ENCODE measurements at regions not wholly inside any gene's neighbourhood (a gene's known extent, or its start where the extent isn't known, plus 50 kb on each side); places are given as distances from the start of the nearest gene placed in this dataset.

DNA sequence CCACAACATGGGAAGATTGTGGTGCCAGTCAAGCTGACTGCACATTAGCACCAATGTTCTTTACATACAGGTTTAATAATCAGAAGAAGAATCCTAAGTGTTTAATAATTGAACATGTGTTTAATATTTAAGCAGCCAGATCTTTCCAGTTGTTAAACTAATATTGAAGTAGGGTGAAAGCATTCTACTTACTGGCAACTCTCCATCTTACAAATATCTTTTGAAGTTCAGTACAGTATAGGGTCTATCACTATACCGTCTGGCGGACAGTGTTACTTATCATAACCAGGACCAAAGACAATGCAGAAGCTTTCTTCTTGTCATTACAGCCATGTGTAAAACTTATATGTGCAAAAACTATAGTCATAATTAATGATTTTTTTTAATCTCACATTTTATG, 376.4 kb downstream of the CNTN6 start:
- no peak overlapping the region for H3K4me3 ChIP-seq (ENCODE audit: low read depth, low read length)
- TF ChIP-seq, protein P1, sequence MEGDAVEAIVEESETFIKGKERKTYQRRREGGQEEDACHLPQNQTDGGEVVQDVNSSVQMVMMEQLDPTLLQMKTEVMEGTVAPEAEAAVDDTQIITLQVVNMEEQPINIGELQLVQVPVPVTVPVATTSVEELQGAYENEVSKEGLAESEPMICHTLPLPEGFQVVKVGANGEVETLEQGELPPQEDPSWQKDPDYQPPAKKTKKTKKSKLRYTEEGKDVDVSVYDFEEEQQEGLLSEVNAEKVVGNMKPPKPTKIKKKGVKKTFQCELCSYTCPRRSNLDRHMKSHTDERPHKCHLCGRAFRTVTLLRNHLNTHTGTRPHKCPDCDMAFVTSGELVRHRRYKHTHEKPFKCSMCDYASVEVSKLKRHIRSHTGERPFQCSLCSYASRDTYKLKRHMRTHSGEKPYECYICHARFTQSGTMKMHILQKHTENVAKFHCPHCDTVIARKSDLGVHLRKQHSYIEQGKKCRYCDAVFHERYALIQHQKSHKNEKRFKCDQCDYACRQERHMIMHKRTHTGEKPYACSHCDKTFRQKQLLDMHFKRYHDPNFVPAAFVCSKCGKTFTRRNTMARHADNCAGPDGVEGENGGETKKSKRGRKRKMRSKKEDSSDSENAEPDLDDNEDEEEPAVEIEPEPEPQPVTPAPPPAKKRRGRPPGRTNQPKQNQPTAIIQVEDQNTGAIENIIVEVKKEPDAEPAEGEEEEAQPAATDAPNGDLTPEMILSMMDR (IDR thresholded peaks at IDR 0.05): no peak
- H3K79me2 ChIP-seq: no peaks in the 10 kb centered on the region
- H3K9ac ChIP-seq: no peak overlapping the region
- H3K27ac ChIP-seq: no peak overlapping the region
- H3K36me3 ChIP-seq (ENCODE audit: control insufficient read depth, insufficient read depth, low read length): no peaks in the 10 kb centered on the region
- H3K4me2 ChIP-seq (ENCODE audit: low read length): no peak overlapping the region
- H3K4me1 ChIP-seq: no peaks in the 10 kb centered on the region
- H3K27me3 ChIP-seq (ENCODE audit: control insufficient read depth, insufficient read depth, low read length): no peaks in the 10 kb centered on the region
- H3K9me3 ChIP-seq (ENCODE audit: control insufficient read depth, low read length): no peaks in the 10 kb centered on the region
- no peak overlapping the region for H2AFZ ChIP-seq

DNA sequence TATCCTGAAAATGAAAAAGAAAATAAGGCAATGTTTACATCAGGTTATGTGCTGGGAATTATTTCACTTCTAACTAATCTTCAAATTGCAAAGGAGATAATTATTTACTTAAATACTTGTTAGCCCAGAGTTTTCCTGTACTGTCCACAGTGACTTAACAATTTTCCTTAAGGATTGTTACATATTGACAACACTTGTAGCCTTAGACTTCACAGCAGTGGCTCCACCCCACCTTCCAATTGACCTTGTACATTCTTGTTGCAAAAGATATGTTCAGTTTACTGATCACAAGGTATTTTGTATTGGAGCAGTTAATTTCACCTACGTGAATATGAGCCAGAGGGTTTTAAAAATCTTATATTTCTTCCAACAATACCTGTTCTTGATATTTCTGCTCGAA, 376.9 kb downstream of the CNTN6 start:
- Histone ChIP-seq H3K9me3 (ENCODE audit: control insufficient read depth, low read length) (no peaks in the 10 kb centered on the region), H3K4me3 (ENCODE audit: low read depth, low read length) (no peak overlapping the region), H2AFZ (no peak overlapping the region), H3K27ac (no peak overlapping the region), H3K36me3 (ENCODE audit: control insufficient read depth, insufficient read depth, low read length) (no peaks in the 10 kb centered on the region), H3K4me2 (ENCODE audit: low read length) (no peak overlapping the region), H3K9ac (no peak overlapping the region), H3K4me1 (no peaks in the 10 kb centered on the region), H3K79me2 (no peaks in the 10 kb centered on the region), H3K27me3 (ENCODE audit: control insufficient read depth, insufficient read depth, low read length) (no peaks in the 10 kb centered on the region)
- TF ChIP-seq, protein P1 (IDR thresholded peaks at IDR 0.05): no peak

DNA sequence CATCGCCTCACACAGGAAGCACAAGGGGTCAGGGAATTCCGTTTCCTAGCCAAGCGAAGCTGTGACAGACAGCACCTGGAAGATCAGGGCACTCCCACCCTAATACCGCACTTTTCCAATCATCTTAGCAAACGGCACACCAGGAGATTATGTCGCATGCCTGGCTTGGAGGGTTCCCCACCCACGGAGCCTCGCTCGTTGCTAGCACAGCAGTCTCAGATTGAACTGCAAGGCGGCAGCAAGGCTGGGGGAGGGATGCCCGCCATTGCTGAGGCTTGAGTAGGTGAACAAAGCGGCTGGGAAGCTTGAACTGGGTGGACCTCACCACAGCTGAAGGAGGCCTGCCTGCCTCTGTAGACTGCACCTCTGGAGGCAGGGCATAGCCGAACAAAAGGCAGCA, 384.8 kb downstream of the CNTN6 start:
- no peaks in the 10 kb centered on the region for H3K79me2 ChIP-seq
- no peak overlapping the region for H2AFZ ChIP-seq
- H3K36me3 ChIP-seq (ENCODE audit: control insufficient read depth, insufficient read depth, low read length): no peaks in the 10 kb centered on the region
- H3K9ac ChIP-seq: no peak overlapping the region
- no peak overlapping the region for H3K27ac ChIP-seq
- H3K4me2 ChIP-seq (ENCODE audit: low read length): no peak overlapping the region
- TF ChIP-seq, protein P1 (IDR thresholded peaks at IDR 0.05): no peak
- no peaks in the 10 kb centered on the region for H3K9me3 ChIP-seq (ENCODE audit: control insufficient read depth, low read length)
- no peaks in the 10 kb centered on the region for H3K4me1 ChIP-seq
- no peaks in the 10 kb centered on the region for H3K27me3 ChIP-seq (ENCODE audit: control insufficient read depth, insufficient read depth, low read length)
- no peak overlapping the region for H3K4me3 ChIP-seq (ENCODE audit: low read depth, low read length)

DNA sequence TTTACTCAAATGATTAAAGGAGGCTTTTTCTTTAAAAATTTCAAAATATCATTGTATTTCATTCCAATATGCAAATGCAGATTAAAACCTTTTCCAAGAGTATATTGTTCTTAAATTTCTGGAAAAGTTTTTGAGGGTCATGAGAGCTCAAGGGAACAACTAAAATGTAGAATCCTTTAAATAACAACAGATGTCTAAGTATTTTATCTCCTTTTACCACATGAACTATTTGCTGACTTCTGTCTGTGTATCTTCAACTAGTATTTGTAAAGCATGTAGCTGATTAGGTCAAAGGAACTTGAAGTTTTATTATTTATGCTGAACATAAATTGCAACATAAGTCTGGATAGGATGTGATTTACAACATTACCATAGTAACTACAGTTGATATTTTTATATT, 402.6 kb downstream of the CNTN6 start:
- no peaks in the 10 kb centered on the region for H3K79me2 ChIP-seq
- no peaks in the 10 kb centered on the region for H3K36me3 ChIP-seq (ENCODE audit: control insufficient read depth, insufficient read depth, low read length)
- no peaks in the 10 kb centered on the region for H3K4me1 ChIP-seq
- H3K4me3 ChIP-seq (ENCODE audit: low read depth, low read length): no peak overlapping the region
- no peak overlapping the region for H3K9ac ChIP-seq
- H3K27ac ChIP-seq: no peak overlapping the region
- no peak overlapping the region for H2AFZ ChIP-seq
- H3K27me3 ChIP-seq (ENCODE audit: control insufficient read depth, insufficient read depth, low read length): no peaks in the 10 kb centered on the region
- H3K4me2 ChIP-seq (ENCODE audit: low read length): no peak overlapping the region
- TF ChIP-seq, protein P1 (IDR thresholded peaks at IDR 0.05): no peak
- no peaks in the 10 kb centered on the region for H3K9me3 ChIP-seq (ENCODE audit: control insufficient read depth, low read length)

DNA sequence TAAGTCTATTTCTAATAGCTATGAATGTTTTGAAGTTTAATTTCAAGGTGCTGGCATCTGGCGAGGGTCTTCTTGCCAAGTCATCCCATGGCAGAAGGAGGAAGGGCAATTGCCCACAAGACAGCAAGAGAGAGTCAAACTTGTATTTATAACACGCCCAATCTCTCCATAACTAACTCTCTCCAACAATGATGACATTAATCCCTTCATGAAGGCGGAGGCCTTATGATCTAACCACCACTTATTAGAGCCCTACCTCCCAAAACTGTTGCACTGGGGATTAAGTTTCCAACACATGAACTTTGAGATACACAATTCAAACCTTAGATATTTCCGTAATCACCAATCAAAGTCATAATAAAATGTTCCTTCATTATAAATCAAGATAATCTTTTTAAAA, 406.9 kb downstream of the CNTN6 start:
- TF ChIP-seq, protein P1 (IDR thresholded peaks at IDR 0.05): no peak
- no peaks in the 10 kb centered on the region for H3K9me3 ChIP-seq (ENCODE audit: control insufficient read depth, low read length)
- no peak overlapping the region for H3K9ac ChIP-seq
- H3K27me3 ChIP-seq (ENCODE audit: control insufficient read depth, insufficient read depth, low read length): no peaks in the 10 kb centered on the region
- no peaks in the 10 kb centered on the region for H3K36me3 ChIP-seq (ENCODE audit: control insufficient read depth, insufficient read depth, low read length)
- no peaks in the 10 kb centered on the region for H3K79me2 ChIP-seq
- H3K4me1 ChIP-seq: no peaks in the 10 kb centered on the region
- H3K4me3 ChIP-seq (ENCODE audit: low read depth, low read length): no peak overlapping the region
- no peak overlapping the region for H3K4me2 ChIP-seq (ENCODE audit: low read length)
- H3K27ac ChIP-seq: no peak overlapping the region
- no peak overlapping the region for H2AFZ ChIP-seq
